HPDE6-E6E7 (cell line): ENCODE measurements at regions not wholly inside any gene's neighbourhood (a gene's known extent, or its start where the extent isn't known, plus 50 kb on each side); places are given as distances from the start of the nearest gene placed in this dataset.
"Not testable (repeated sequence)": the region's sequence is repeated elsewhere in the genome, so short reads cannot be mapped to it uniquely, and the experiment has no call there.

Experiments used
- DNase-seq: peaks from one replicate; pipeline ENCODE4 v3.0.0; 2011; ENCODE audit warnings: missing footprints; ENCODE audit errors: extremely low spot score

GRCh38 chr9:117649126-117649525 is 55.1 kb upstream of the TLR4 start:
- no peak for DNase-seq

GRCh38 chr9:117644932-117645636 is 59.1 kb upstream of the TLR4 start:
- no peak for DNase-seq

GRCh38 chr9:117644133-117644931 is 59.9 kb upstream of the TLR4 start:
- DNase-seq: peak; percentile 29

GRCh38 chr9:117643288-117643654 is 60.9 kb upstream of the TLR4 start:
- DNase-seq: no peak

- not testable (repeated sequence) for DNase-seq
Measured at GRCh38 chr9:117642571-117643287, 61.5 kb upstream of the TLR4 start.

GRCh38 chr9:117636681-117637080 is 67.5 kb upstream of the TLR4 start:
- no peak for DNase-seq

- no peak for DNase-seq
Measured at GRCh38 chr9:117625154-117625553, 79.0 kb upstream of the TLR4 start.

- DNase-seq: no peak
Measured at GRCh38 chr9:117624106-117624505, 80.1 kb upstream of the TLR4 start.

- DNase-seq: no peak
Measured at GRCh38 chr9:117622347-117622746, 81.9 kb upstream of the TLR4 start.

- DNase-seq: no peak
Measured at GRCh38 chr9:117616431-117616831, 87.8 kb upstream of the TLR4 start.

GRCh38 chr9:117612317-117612716 is 91.9 kb upstream of the TLR4 start:
- no peak for DNase-seq

- DNase-seq: no peak
Measured at GRCh38 chr9:117597977-117598376, 106.2 kb upstream of the TLR4 start.

GRCh38 chr9:117596678-117597077 is 107.5 kb upstream of the TLR4 start:
- no peak for DNase-seq

- DNase-seq: no peak
Measured at GRCh38 chr9:117595650-117596049, 108.6 kb upstream of the TLR4 start.

GRCh38 chr9:117587263-117587662 is 116.9 kb upstream of the TLR4 start:
- no peak for DNase-seq

- DNase-seq: no peak
Measured at GRCh38 chr9:117574099-117574498, 130.1 kb upstream of the TLR4 start.

- DNase-seq: no peak
Measured at GRCh38 chr9:117564839-117565238, 139.4 kb upstream of the TLR4 start.

GRCh38 chr9:117561761-117562160 is 142.4 kb upstream of the TLR4 start:
- DNase-seq: no peak

GRCh38 chr9:117555964-117556629 is 141.2 kb upstream of the ASTN2 start:
- DNase-seq: no peak

- no peak for DNase-seq
Measured at GRCh38 chr9:117552811-117553210, 138.0 kb upstream of the ASTN2 start.

GRCh38 chr9:117551171-117551570 is 136.3 kb upstream of the ASTN2 start:
- DNase-seq: no peak

- DNase-seq: no peak
Measured at GRCh38 chr9:117549444-117549843, 134.6 kb upstream of the ASTN2 start.
